H9 (cell line): ENCODE measurements at regions not wholly inside any gene's neighbourhood (a gene's known extent, or its start where the extent isn't known, plus 50 kb on each side); places are given as distances from the start of the nearest gene placed in this dataset.

Experiments
- DNase-seq: peaks from one replicate; pipeline ENCODE4 v3.0.0-alpha.2; 2017
- H2AFZ ChIP-seq: one replicate; pipeline ENCODE4 v1.6.1; 2013; ENCODE audit warnings: mild to moderate bottlenecking, low read length, control low read depth, moderate library complexity
- H2AK5ac ChIP-seq: 2 replicates; pipeline ENCODE4 v1.6.1; 2013; ENCODE audit warnings: low read length, control low read depth, mixed read lengths; ENCODE audit not compliant: insufficient read length
- H2BK120ac ChIP-seq: one replicate; pipeline ENCODE4 v1.6.1; 2013; ENCODE audit warnings: low read depth, mild to moderate bottlenecking, low read length, control low read depth, inconsistent platforms; ENCODE audit not compliant: poor library complexity, severe bottlenecking
- H2BK12ac ChIP-seq: 2 replicates; pipeline ENCODE4 v1.6.1; 2013; ENCODE audit warnings: low read length, control low read depth, mixed read lengths, low read depth; ENCODE audit not compliant: insufficient read length
- H2BK15ac ChIP-seq: 2 replicates; pipeline ENCODE4 v1.6.1; 2013; ENCODE audit warnings: low read depth, low read length, control low read depth
- H2BK20ac ChIP-seq: one replicate; pipeline ENCODE4 v1.6.1; 2013; ENCODE audit warnings: low read depth, mild to moderate bottlenecking, low read length, control low read depth, inconsistent platforms; ENCODE audit not compliant: poor library complexity, severe bottlenecking
- H2BK5ac ChIP-seq: 2 replicates; pipeline ENCODE4 v1.6.1; 2013; ENCODE audit warnings: low read length, control low read depth, mixed read lengths; ENCODE audit not compliant: insufficient read length
- H3K14ac ChIP-seq: 2 replicates; pipeline ENCODE4 v1.6.1; 2013; ENCODE audit warnings: low read length, control low read depth; ENCODE audit not compliant: insufficient read depth
- H3K18ac ChIP-seq: 2 replicates; pipeline ENCODE4 v1.6.1; 2013; ENCODE audit warnings: low read depth, mild to moderate bottlenecking, mixed read lengths, low read length, control low read depth; ENCODE audit not compliant: insufficient read length
- H3K23ac ChIP-seq: 2 replicates; pipeline ENCODE4 v1.6.1; 2013; ENCODE audit warnings: low read length, control low read depth, mixed read lengths, low read depth; ENCODE audit not compliant: insufficient read length
- H3K23me2 ChIP-seq: 2 replicates; pipeline ENCODE4 v1.6.1; 2013; ENCODE audit warnings: low read depth, mild to moderate bottlenecking, mixed read lengths, low read length, control low read depth; ENCODE audit not compliant: insufficient read length, poor library complexity, severe bottlenecking
- H3K27ac ChIP-seq: 2 replicates; pipeline ENCODE4 v1.5.1; 2013; ENCODE audit warnings: low read length, control low read depth, mixed read lengths, low read depth; ENCODE audit not compliant: insufficient read length
- H3K27me3 ChIP-seq: 2 replicates; pipeline ENCODE4 v1.6.1; 2013; ENCODE audit warnings: low read length, control low read depth, inconsistent platforms; ENCODE audit not compliant: insufficient read depth
- H3K4ac ChIP-seq: 2 replicates; pipeline ENCODE4 v1.6.1; 2013; ENCODE audit warnings: low read depth, mild to moderate bottlenecking, control low read depth, inconsistent platforms, low read length, moderate library complexity
- H3K4me1 ChIP-seq: 2 replicates; pipeline ENCODE4 v1.6.1; 2013; ENCODE audit warnings: low read length, control low read depth, inconsistent platforms; ENCODE audit not compliant: insufficient read depth
- H3K4me2 ChIP-seq: 2 replicates; pipeline ENCODE4 v1.6.1; 2013; ENCODE audit warnings: low read length, control low read depth, mixed read lengths; ENCODE audit not compliant: insufficient read length, insufficient read depth
- H3K56ac ChIP-seq: 2 replicates; pipeline ENCODE4 v1.6.1; 2013; ENCODE audit warnings: low read depth, mild to moderate bottlenecking, mixed read lengths, low read length, control low read depth; ENCODE audit not compliant: insufficient read length
- H3K79me1 ChIP-seq: 2 replicates; pipeline ENCODE4 v1.6.1; 2013; ENCODE audit warnings: low read depth, mild to moderate bottlenecking, moderate library complexity, low read length, control low read depth, inconsistent platforms; ENCODE audit not compliant: insufficient read depth, poor library complexity, severe bottlenecking
- H3K79me2 ChIP-seq: 2 replicates; pipeline ENCODE4 v1.6.1; 2013; ENCODE audit warnings: low read length, control low read depth, inconsistent platforms; ENCODE audit not compliant: insufficient read depth
- H3K9ac ChIP-seq: 2 replicates; pipeline ENCODE4 v1.6.1; 2013; ENCODE audit warnings: low read length, control low read depth, mixed read lengths; ENCODE audit not compliant: insufficient read length; ENCODE audit errors: extremely low read depth
- H3K9me3 ChIP-seq: one replicate; pipeline ENCODE4 v1.6.1; 2013; ENCODE audit warnings: low read depth, low read length, inconsistent platforms; ENCODE audit not compliant: control insufficient read depth
- H3T11ph ChIP-seq: one replicate; pipeline ENCODE4 v1.6.1; 2013; ENCODE audit warnings: mild to moderate bottlenecking, low read length, control low read depth, inconsistent platforms
- H4K20me1 ChIP-seq: one replicate; pipeline ENCODE4 v1.6.1; 2013; ENCODE audit not compliant: control insufficient read depth, insufficient read length, insufficient read depth
- H4K5ac ChIP-seq: 2 replicates; pipeline ENCODE4 v1.6.1; 2013; ENCODE audit warnings: low read depth, mild to moderate bottlenecking, mixed read lengths, low read length, control low read depth; ENCODE audit not compliant: insufficient read length
- H4K8ac ChIP-seq: replicated peaks from 2 replicates; pipeline ENCODE4 v1.6.1; 2013; ENCODE audit warnings: low read length, control low read depth, mixed read lengths, low read depth; ENCODE audit not compliant: insufficient read length
- H4K91ac ChIP-seq: 2 replicates; pipeline ENCODE4 v1.6.1; 2013; ENCODE audit warnings: low read depth, mild to moderate bottlenecking, moderate library complexity, mixed read lengths, low read length, control low read depth; ENCODE audit not compliant: insufficient read length
- H3K27ac Mint-ChIP-seq, 3 experiments: 2 replicates in 2 of 3; 3 replicates in 1 of 3; pipeline ENCODE4 v1.8.0; 2020 to 2021; ENCODE audit warnings: mixed read lengths in 3 of 3, mild to moderate bottlenecking in 1 of 3, moderate library complexity in 1 of 3
- H3K27me3 Mint-ChIP-seq: 2 replicates; pipeline ENCODE4 v1.8.0; 2021; ENCODE audit warnings: low read depth, mild to moderate bottlenecking, moderate library complexity, mixed read lengths
- H3K36me3 Mint-ChIP-seq, 3 experiments: 2 replicates in 2 of 3; 3 replicates in 1 of 3; pipeline ENCODE4 v1.8.0; 2020 to 2021; ENCODE audit warnings: low read depth in 3 of 3, mixed read lengths in 3 of 3; ENCODE audit not compliant: insufficient read depth in 1 of 3
- H3K4me1 Mint-ChIP-seq, 2 experiments: 2 replicates each; pipeline ENCODE4 v1.8.0; 2020; ENCODE audit warnings: mixed read lengths in 2 of 2
- H3K4me3 Mint-ChIP-seq, 2 experiments: 2 replicates in 1 of 2; 3 replicates in 1 of 2; pipeline ENCODE4 v1.8.0; 2020 to 2021; ENCODE audit warnings: mild to moderate bottlenecking in 2 of 2, mixed read lengths in 2 of 2, moderate library complexity in 1 of 2
- H3K9me3 Mint-ChIP-seq, 2 experiments: 2 replicates in 1 of 2; 3 replicates in 1 of 2; pipeline ENCODE4 v1.8.0; 2020; ENCODE audit warnings: mild to moderate bottlenecking in 2 of 2, mixed read lengths in 2 of 2, moderate library complexity in 1 of 2
- WGBS: extraction: QIAGEN DNeasy Blood & Tissue Kit; methylation state at CpG from one replicate; pipeline ENCODE4 v1.1.7; 2013; ENCODE audit warnings: missing lambda C conversion rate, low lambda C conversion rate, mixed read lengths; ENCODE audit not compliant: insufficient read length; ENCODE audit errors: extremely low coverage; 5-methylcytosine and 5-hydroxymethylcytosine counted together
- TF ChIP-seq, protein P1 (sequence below): fragments of 200-600 bp; sonication (generic); conservative IDR thresholded peaks from 3 replicates; pipeline ENCODE4 v1.8.0; 2021; ENCODE audit warnings: antibody characterized with exemption, mild to moderate bottlenecking

GRCh38 chr10:110432814-110433565 is 64.7 kb upstream of the DUSP5 start:
- Histone ChIP-seq H4K8ac (no peak overlapping the region), H4K20me1 (no peaks in the 10 kb centered on the region), H3K23ac (no peak overlapping the region), H2AFZ (no peak overlapping the region), H2BK120ac (no peak overlapping the region), H3K18ac (no peak overlapping the region), H4K5ac (no peak overlapping the region), H2BK12ac (no peak overlapping the region), H2AK5ac (no peak overlapping the region), H4K91ac (no peak overlapping the region), H2BK15ac (no peak overlapping the region), H3K56ac (no peak overlapping the region), H3K4me2 (no peak overlapping the region), H3K9me3 (no peaks in the 10 kb centered on the region), H2BK5ac (no peak overlapping the region), H3K27me3 (no peaks in the 10 kb centered on the region), H3K79me2 (no peaks in the 10 kb centered on the region), H3K79me1 (no peaks in the 10 kb centered on the region), H3K27ac (no peak overlapping the region), H3K4ac (no peak overlapping the region), H3K14ac (no peak overlapping the region), H3K4me1 (no peaks in the 10 kb centered on the region), H3K23me2 (no peaks in the 10 kb centered on the region), H3K9ac (no peak overlapping the region), H2BK20ac (no peak overlapping the region), H3T11ph (no peak overlapping the region)
- Mint-ChIP-seq H3K27me3 (0 out of 2 replicates have a peak, but pooled peaks cover 2% of the 10 kb centered on the region), H3K4me3 (no peak overlapping the region), H3K4me1 (peaks cover 9 to 10% of the 10 kb centered on the region in 2 experiments), H3K27ac (peak overlapping the region in 1 of 3 experiments; percentile 84; a peak in 1 of 7 replicates), H3K36me3 (no peaks in the 10 kb centered on the region; a peak in 1 of 7 replicates), H3K9me3 (no peaks in the 10 kb centered on the region; a peak in 2 of 5 replicates)
- TF ChIP-seq, protein P1, sequence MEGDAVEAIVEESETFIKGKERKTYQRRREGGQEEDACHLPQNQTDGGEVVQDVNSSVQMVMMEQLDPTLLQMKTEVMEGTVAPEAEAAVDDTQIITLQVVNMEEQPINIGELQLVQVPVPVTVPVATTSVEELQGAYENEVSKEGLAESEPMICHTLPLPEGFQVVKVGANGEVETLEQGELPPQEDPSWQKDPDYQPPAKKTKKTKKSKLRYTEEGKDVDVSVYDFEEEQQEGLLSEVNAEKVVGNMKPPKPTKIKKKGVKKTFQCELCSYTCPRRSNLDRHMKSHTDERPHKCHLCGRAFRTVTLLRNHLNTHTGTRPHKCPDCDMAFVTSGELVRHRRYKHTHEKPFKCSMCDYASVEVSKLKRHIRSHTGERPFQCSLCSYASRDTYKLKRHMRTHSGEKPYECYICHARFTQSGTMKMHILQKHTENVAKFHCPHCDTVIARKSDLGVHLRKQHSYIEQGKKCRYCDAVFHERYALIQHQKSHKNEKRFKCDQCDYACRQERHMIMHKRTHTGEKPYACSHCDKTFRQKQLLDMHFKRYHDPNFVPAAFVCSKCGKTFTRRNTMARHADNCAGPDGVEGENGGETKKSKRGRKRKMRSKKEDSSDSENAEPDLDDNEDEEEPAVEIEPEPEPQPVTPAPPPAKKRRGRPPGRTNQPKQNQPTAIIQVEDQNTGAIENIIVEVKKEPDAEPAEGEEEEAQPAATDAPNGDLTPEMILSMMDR: no peak
- WGBS: no CpG with 5 or more reads among the region's 4 CpGs
- DNase-seq: no peak
